ENCODE measurements at regions not wholly inside any gene's neighbourhood (a gene's known extent, or its start where the extent isn't known, plus 50 kb on each side); places are given as distances from the start of the nearest gene placed in this dataset.
"Not testable (repeated sequence)": the region's sequence is repeated elsewhere in the genome, so short reads cannot be mapped to it uniquely, and the experiment has no call there.

GRCh38 chr11:19627566-19627965 lies 85.1 kb upstream of the NAV2 start:
- no peak for DNase-seq (ENCODE audit: low spot score)

- no peak for DNase-seq (ENCODE audit: low spot score)
Observed at GRCh38 chr11:19625438-19625837, 87.2 kb upstream of the NAV2 start.

GRCh38 chr11:19617696-19618523 lies 94.7 kb upstream of the NAV2 start:
- no peak for DNase-seq (ENCODE audit: low spot score)

- no peak for DNase-seq (ENCODE audit: low spot score)
Observed at GRCh38 chr11:19615341-19616183, 97.1 kb upstream of the NAV2 start.

GRCh38 chr11:19614370-19614940 lies 98.2 kb upstream of the NAV2 start:
- no peak for DNase-seq (ENCODE audit: low spot score)

GRCh38 chr11:19612025-19612424 lies 100.6 kb upstream of the NAV2 start:
- not testable (repeated sequence) for DNase-seq (ENCODE audit: low spot score)

GRCh38 chr11:19607656-19608360 lies 104.8 kb upstream of the NAV2 start:
- no peak for DNase-seq (ENCODE audit: low spot score)

GRCh38 chr11:19606856-19607655 lies 105.6 kb upstream of the NAV2 start:
- no peak for DNase-seq (ENCODE audit: low spot score)

GRCh38 chr11:19605520-19606371 lies 106.9 kb upstream of the NAV2 start:
- DNase-seq (ENCODE audit: low spot score), result no peak

GRCh38 chr11:19604679-19605375 lies 107.8 kb upstream of the NAV2 start:
- DNase-seq (ENCODE audit: low spot score), result no peak

GRCh38 chr11:19603771-19604170 lies 108.9 kb upstream of the NAV2 start:
- no peak for DNase-seq (ENCODE audit: low spot score)

- no peak for DNase-seq (ENCODE audit: low spot score)
Observed at GRCh38 chr11:19602891-19603290, 109.7 kb upstream of the NAV2 start.

- DNase-seq (ENCODE audit: low spot score), result no peak
Observed at GRCh38 chr11:19602406-19602805, 110.2 kb upstream of the NAV2 start.

GRCh38 chr11:19601235-19601634 lies 111.4 kb upstream of the NAV2 start:
- no peak for DNase-seq (ENCODE audit: low spot score)

GRCh38 chr11:19599681-19600080 lies 113.0 kb upstream of the NAV2 start:
- no peak for DNase-seq (ENCODE audit: low spot score)

GRCh38 chr11:19598876-19599486 lies 113.7 kb upstream of the NAV2 start:
- DNase-seq (ENCODE audit: low spot score), result no peak

- DNase-seq (ENCODE audit: low spot score), result no peak
Observed at GRCh38 chr11:19598456-19598855, 114.2 kb upstream of the NAV2 start.

GRCh38 chr11:19597876-19598275 lies 114.8 kb upstream of the NAV2 start:
- DNase-seq (ENCODE audit: low spot score), result peak; percentile 82

GRCh38 chr11:19597206-19597605 lies 115.4 kb upstream of the NAV2 start:
- DNase-seq (ENCODE audit: low spot score), result peak; percentile 64
